Panc1 (cell line): ENCODE measurements at regions not wholly inside any gene's neighbourhood (a gene's known extent, or its start where the extent isn't known, plus 50 kb on each side); places are given as distances from the start of the nearest gene placed in this dataset.
"Not testable (repeated sequence)": the region's sequence is repeated elsewhere in the genome, so short reads cannot be mapped to it uniquely, and the experiment has no call there.

Experiments
- POLR2AphosphoS5 ChIP-seq: IDR thresholded peaks from 2 replicates; pipeline ENCODE4 v1.6.1; 2012; ENCODE audit warnings: mild to moderate bottlenecking, low read depth, low read length, moderate library complexity
- SIN3A ChIP-seq: IDR thresholded peaks from 2 replicates; pipeline ENCODE4 v1.6.1; 2012; ENCODE audit warnings: low read depth, mild to moderate bottlenecking, low read length, moderate library complexity, borderline replicate concordance; ENCODE audit not compliant: insufficient read depth
- TF ChIP-seq, protein P1 (sequence below): fragments of 450-650 bp; IDR thresholded peaks from 2 replicates; pipeline ENCODE4 v1.5.1; 2017; ENCODE audit warnings: mild to moderate bottlenecking

DNA sequence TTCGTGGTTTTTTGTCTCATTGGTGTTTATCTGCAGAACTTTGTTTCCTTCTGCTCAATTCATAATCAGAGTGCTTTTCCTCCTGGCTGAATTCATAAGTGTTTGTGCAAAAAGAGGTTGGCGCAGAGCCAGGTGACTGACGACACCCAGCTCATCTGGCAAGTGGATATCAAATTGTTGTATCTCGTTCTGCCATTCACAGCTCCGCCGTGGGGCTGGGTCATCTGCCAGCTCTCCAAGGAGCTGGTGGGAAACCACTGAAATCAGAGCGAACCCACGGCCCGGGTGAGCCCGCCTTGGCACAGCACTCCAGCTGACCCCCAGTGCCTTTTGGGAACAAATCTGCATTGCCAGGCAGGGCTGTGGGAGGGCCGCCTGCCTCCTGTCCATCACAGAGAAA, 110.7 kb upstream of the DRD5 start:
- TF ChIP-seq, protein P1, sequence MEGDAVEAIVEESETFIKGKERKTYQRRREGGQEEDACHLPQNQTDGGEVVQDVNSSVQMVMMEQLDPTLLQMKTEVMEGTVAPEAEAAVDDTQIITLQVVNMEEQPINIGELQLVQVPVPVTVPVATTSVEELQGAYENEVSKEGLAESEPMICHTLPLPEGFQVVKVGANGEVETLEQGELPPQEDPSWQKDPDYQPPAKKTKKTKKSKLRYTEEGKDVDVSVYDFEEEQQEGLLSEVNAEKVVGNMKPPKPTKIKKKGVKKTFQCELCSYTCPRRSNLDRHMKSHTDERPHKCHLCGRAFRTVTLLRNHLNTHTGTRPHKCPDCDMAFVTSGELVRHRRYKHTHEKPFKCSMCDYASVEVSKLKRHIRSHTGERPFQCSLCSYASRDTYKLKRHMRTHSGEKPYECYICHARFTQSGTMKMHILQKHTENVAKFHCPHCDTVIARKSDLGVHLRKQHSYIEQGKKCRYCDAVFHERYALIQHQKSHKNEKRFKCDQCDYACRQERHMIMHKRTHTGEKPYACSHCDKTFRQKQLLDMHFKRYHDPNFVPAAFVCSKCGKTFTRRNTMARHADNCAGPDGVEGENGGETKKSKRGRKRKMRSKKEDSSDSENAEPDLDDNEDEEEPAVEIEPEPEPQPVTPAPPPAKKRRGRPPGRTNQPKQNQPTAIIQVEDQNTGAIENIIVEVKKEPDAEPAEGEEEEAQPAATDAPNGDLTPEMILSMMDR: not testable (repeated sequence)
- not testable (repeated sequence) for TF ChIP-seq POLR2AphosphoS5, SIN3A
